A673 (cell line): ENCODE measurements at regions not wholly inside any gene's neighbourhood (a gene's known extent, or its start where the extent isn't known, plus 50 kb on each side); places are given as distances from the start of the nearest gene placed in this dataset.

Experiments used
- BruUV-seq: library from RNA; stranded (reverse); fragments of 400-500 nt; replicated peaks from 2 replicates; lab custom pipeline; 2021; lab: Mats Ljungman, UMichigan
- CTCF ChIA-PET: fragments of 300-600 bp; sonication (Branson Sonifier 250); formaldehyde crosslinking; loops from one replicate; lab custom pipeline; 2022; ENCODE audit warnings: antibody characterized with exemption; lab: Charles Lee
- POLR2A ChIA-PET: fragments of 300-600 bp; sonication (Branson Sonifier 250); formaldehyde crosslinking; loops from one replicate; lab custom pipeline; 2022; ENCODE audit warnings: antibody characterized with exemption; ENCODE audit not compliant: low non-redundant PET; lab: Charles Lee
- DNase-seq: peaks from one replicate; pipeline ENCODE4 v3.0.0-alpha.2; 2015; ENCODE audit warnings: low spot score
- H3K27ac ChIP-seq: fragments of 200-600 bp; sonication (generic); 2 replicates; pipeline ENCODE4 v1.5.1; 2016; ENCODE audit warnings: mixed run types, low read depth, mild to moderate bottlenecking, mixed read lengths, antibody characterized with exemption, low read length; ENCODE audit not compliant: poor library complexity, severe bottlenecking
- H3K27me3 ChIP-seq: fragments of 200-600 bp; sonication (generic); replicated peaks from 2 replicates; pipeline ENCODE4 v1.6.1; 2017; ENCODE audit warnings: mixed run types, low read depth, mild to moderate bottlenecking, mixed read lengths, antibody characterized with exemption, low read length; ENCODE audit not compliant: insufficient read depth, poor library complexity
- H3K36me3 ChIP-seq: fragments of 200-600 bp; sonication (generic); 2 replicates; pipeline ENCODE4 v1.6.1; 2016; ENCODE audit warnings: mixed run types, mild to moderate bottlenecking, mixed read lengths, antibody characterized with exemption, low read length; ENCODE audit not compliant: insufficient read depth, poor library complexity, severe bottlenecking
- H3K4me1 ChIP-seq: fragments of 200-600 bp; sonication (generic); 2 replicates; pipeline ENCODE4 v1.6.1; 2017; ENCODE audit warnings: mixed run types, mild to moderate bottlenecking, mixed read lengths, antibody characterized with exemption, low read length; ENCODE audit not compliant: insufficient read depth, poor library complexity, severe bottlenecking
- H3K4me3 ChIP-seq: fragments of 200-600 bp; sonication (generic); 2 replicates; pipeline ENCODE4 v1.5.1; 2016; ENCODE audit warnings: low read depth, mixed run types, mild to moderate bottlenecking, mixed read lengths, low read length; ENCODE audit not compliant: poor library complexity, severe bottlenecking
- H3K9me3 ChIP-seq: fragments of 200-600 bp; sonication (generic); 2 replicates; pipeline ENCODE4 v1.6.1; 2016; ENCODE audit warnings: mixed run types, low read depth, mild to moderate bottlenecking, mixed read lengths, antibody characterized with exemption, low read length; ENCODE audit not compliant: poor library complexity, severe bottlenecking
- EZH2 ChIP-seq: fragments of 200-600 bp; sonication (generic); IDR thresholded peaks from 2 replicates; pipeline ENCODE4 v1.6.1; 2017; ENCODE audit warnings: borderline replicate concordance, low read depth, mild to moderate bottlenecking, mixed read lengths, antibody characterized with exemption, low read length; ENCODE audit not compliant: poor library complexity, severe bottlenecking
- intact Hi-C: fragments of 100-400 bp; cut with micrococcal nuclease; formaldehyde crosslinking; loops from one replicate; pipeline ENCODE4 v1.10.0; 2022; ENCODE audit not compliant: unreplicated experiment
- TF ChIP-seq, protein P1 (sequence below): fragments of 300-800, 200-600 bp; sonication (generic); conservative IDR thresholded peaks from 2 replicates; pipeline ENCODE4 v1.5.1; 2017; ENCODE audit warnings: low read depth, mild to moderate bottlenecking, antibody characterized with exemption, low read length, moderate library complexity, mixed read lengths

DNA sequence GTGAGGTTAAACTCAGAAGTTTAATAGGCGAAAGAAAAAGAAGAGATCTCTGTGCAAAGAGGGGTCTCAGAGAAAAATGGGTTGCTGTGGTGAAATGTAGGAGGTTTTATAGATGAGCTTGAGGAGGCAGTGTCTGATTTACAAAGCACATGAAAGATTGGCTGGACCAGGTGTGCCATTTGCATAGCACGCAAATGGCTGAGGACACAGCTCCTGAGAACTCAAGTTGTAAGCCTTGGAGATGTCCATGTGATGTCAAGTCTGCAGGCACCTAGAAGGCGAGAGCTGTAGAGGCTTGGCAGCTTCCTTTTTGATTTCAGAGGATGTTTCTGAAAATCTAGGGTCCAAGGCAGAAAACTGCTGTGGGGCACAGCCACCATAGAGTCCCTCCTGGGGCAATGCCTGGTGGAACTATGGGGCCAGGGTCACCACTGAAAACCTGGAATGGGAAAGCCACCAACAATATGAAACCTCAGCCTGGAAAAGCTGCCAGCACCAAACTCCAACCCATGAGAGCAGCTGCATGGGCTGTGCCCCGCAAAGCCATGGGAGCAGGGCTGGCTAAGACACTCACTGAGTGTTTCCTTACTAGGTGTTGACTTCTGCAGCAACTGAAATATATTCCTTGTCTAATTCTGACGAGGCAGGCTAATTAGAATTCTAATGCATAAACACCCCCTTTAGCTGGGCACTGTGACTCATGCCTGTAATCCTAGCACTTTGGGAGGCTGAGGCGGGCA is 96.9 kb upstream of the TNS3 start:
- ChIA-PET CTCF (no interaction called here), POLR2A (no interaction called here)
- intact Hi-C loops: no loop called here
- no peak overlapping the region for H3K27ac ChIP-seq
- no peaks in the 10 kb centered on the region for H3K27me3 ChIP-seq
- H3K36me3 ChIP-seq: no peaks in the 10 kb centered on the region
- no peak overlapping the region for H3K4me3 ChIP-seq
- no TSS peak for BruUV-seq
- H3K4me1 ChIP-seq: no peaks in the 10 kb centered on the region
- DNase-seq: no peak
- H3K9me3 ChIP-seq: peaks cover 4% of the 10 kb centered on the region
- TF ChIP-seq, protein P1, sequence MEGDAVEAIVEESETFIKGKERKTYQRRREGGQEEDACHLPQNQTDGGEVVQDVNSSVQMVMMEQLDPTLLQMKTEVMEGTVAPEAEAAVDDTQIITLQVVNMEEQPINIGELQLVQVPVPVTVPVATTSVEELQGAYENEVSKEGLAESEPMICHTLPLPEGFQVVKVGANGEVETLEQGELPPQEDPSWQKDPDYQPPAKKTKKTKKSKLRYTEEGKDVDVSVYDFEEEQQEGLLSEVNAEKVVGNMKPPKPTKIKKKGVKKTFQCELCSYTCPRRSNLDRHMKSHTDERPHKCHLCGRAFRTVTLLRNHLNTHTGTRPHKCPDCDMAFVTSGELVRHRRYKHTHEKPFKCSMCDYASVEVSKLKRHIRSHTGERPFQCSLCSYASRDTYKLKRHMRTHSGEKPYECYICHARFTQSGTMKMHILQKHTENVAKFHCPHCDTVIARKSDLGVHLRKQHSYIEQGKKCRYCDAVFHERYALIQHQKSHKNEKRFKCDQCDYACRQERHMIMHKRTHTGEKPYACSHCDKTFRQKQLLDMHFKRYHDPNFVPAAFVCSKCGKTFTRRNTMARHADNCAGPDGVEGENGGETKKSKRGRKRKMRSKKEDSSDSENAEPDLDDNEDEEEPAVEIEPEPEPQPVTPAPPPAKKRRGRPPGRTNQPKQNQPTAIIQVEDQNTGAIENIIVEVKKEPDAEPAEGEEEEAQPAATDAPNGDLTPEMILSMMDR: no peak
- no peak for TF ChIP-seq EZH2

DNA sequence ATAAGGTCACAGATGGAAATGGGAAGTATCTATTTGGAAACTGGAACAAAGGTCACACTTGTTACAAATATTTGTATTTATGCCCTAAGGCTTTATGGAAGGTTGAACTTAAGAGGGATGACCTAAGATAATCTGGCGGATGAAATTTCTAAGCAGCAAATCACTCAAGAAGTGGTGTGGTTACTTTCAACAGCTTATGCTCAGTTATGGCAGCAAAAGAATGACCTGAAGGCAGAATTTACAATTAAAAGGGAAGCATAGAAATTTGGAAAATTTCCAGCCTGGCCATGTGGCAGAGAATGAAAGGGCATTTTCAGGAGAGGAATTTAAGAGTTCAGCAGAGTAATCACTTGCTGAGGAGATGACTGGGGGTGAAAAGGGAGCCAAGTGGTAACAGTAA is 95.8 kb upstream of the TNS3 start:
- CTCF ChIA-PET: no interaction called here
- TF ChIP-seq EZH2: no peak
- TF ChIP-seq, protein P1: no peak
- intact Hi-C loops: no loop called here
- H3K27me3 ChIP-seq: no peaks in the 10 kb centered on the region
- POLR2A ChIA-PET: no interaction called here
- no peaks in the 10 kb centered on the region for H3K36me3 ChIP-seq
- BruUV-seq: no TSS peak
- no peak overlapping the region for H3K27ac ChIP-seq
- H3K4me1 ChIP-seq: no peaks in the 10 kb centered on the region
- peaks cover 4% of the 10 kb centered on the region for H3K9me3 ChIP-seq
- DNase-seq: no peak
- H3K4me3 ChIP-seq: no peak overlapping the region

GRCh38 chr7:47677093-47677492 is 95.2 kb upstream of the TNS3 start:
- intact Hi-C loops: no loop called here
- Histone ChIP-seq H3K27me3 (no peaks in the 10 kb centered on the region), H3K27ac (no peak overlapping the region), H3K9me3 (peaks cover 4% of the 10 kb centered on the region), H3K4me3 (no peak overlapping the region), H3K36me3 (no peaks in the 10 kb centered on the region), H3K4me1 (no peaks in the 10 kb centered on the region)
- POLR2A ChIA-PET: no interaction called here
- no TSS peak for BruUV-seq
- no peak for TF ChIP-seq EZH2
- TF ChIP-seq, protein P1: no peak
- CTCF ChIA-PET: no interaction called here
- no peak for DNase-seq
